HG03039 (cell line): ENCODE measurements at regions not wholly inside any gene's neighbourhood (a gene's known extent, or its start where the extent isn't known, plus 50 kb on each side); places are given as distances from the start of the nearest gene placed in this dataset.
"Not testable (repeated sequence)": the region's sequence is repeated elsewhere in the genome, so short reads cannot be mapped to it uniquely, and the experiment has no call there.

ENCODE experiments used
- ATAC-seq: cut with Tn5 transposase; IDR thresholded peaks from one replicate; pipeline ENCODE4 v1.9.1; 2021; ENCODE audit warnings: mild to moderate bottlenecking, moderate library complexity; ENCODE audit not compliant: unreplicated experiment

GRCh38 chr3:144023543-144023942, 51.9 kb downstream of the DIPK2A start:
- not testable (repeated sequence) for ATAC-seq

- peak; percentile 89 for ATAC-seq
Measured at GRCh38 chr3:144028798-144029411, 57.3 kb downstream of the DIPK2A start.

- no peak for ATAC-seq
Measured at GRCh38 chr3:144029769-144030168, 58.1 kb downstream of the DIPK2A start.

DNA sequence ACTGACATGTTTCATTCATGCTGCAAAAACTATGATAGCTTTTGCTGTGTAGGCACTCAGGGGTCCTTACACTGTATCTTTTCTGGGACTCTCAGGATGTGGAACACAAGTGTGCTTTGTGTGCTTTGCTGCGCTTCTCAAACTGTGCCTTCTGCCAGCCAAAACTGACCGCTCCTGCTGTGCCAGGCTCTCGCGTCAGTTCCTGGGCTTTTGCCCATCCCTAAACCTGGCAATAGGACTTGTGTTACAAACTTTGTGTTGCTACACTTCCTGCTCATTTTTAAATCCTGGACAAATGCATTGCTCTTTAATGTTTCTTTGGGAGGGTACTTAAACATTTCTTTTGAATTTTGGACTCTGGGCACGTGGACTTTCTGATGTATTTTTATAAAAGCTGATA, 60.3 kb downstream of the DIPK2A start:
- no peak for ATAC-seq

- peak; percentile 65 for ATAC-seq
Measured at GRCh38 chr3:144032531-144033239, 61.1 kb downstream of the DIPK2A start.

DNA sequence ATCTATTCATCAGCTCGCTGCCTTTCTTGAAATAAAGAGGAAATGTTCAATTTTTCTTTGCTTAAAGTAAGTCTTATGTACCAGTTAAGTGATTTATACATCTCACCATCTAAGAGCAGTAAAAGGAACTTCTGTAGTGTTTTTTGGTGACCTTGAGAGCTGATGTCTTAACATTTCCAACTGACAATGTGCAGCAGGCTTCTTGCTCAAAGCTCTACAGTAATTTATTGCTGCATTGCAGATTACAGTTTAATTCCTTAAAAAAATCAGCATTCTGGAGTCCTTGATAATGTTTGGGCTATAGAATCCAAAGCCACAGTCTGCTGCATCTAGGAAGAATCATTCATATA, 61.6 kb downstream of the DIPK2A start:
- no peak for ATAC-seq

- ATAC-seq: no peak
Measured at GRCh38 chr3:144033863-144034262, 62.2 kb downstream of the DIPK2A start.

DNA sequence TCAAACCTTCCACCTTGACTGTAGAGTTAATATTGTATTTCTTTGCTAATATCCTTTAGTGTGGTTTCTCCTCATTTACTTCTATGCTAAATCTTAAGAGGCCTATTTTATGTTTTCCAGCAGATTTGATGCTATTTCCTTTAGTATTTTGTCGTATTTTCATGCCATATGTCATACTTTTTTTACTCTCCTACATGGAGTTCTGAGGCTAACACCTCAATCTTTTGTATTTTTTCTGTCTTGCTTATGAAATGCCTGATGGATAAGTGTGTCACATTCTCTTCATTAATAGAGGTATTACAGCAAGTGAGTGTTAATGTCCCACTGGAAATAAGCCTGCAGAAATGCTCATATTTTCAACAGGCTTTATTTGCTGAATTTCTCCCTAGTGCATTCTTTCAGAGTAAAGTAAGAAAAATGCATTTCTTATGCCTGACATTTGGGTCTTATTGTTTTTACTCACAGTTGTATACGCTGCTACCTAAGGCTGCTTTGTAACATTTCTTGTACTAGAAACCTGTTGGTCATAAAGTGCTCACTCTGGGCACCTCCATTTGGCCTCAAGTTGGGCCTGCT, 63.2 kb downstream of the DIPK2A start:
- ATAC-seq: no peak

- ATAC-seq: no peak
Measured at GRCh38 chr3:144036498-144036897, 64.9 kb downstream of the DIPK2A start.

DNA sequence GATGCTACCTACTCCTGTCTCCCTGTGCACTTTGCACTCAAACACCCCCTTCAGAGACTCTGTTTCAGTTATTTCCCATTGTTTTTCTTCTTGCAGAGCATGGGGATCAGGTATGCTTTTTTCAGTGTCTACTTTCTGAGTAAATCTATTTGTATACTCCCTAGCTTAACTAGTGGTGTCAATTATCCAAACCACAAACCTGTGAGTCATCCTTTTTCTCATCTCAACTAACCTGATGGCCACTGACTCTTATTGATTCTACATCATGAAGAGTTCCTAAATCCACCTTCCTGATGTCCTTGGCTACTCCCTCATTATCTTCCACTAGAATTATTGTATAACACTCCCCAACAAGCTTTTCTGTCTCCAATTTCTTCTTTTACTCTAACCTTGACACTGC, 68.0 kb downstream of the DIPK2A start:
- no peak for ATAC-seq

- no peak for ATAC-seq
Measured at GRCh38 chr3:144041960-144042556, 70.4 kb downstream of the DIPK2A start.

DNA sequence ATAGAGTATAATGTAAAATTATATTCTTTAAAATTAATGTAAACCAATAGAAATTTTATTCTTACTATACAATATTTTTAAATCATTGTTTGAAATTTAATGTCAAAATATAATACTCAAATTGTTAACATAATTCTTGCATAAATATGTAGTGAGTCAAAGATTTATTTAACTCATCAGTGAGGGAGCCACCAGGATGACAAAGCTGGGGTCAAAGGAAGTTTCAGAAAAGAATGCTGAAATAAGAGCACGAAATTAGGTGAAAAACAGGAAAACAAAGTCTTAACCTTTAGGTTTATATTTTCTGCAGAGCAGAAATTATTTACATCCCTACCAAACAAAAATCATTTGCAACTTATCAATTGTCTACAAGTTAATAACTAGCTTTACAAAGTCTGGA, 74.1 kb downstream of the DIPK2A start:
- ATAC-seq: no peak

- ATAC-seq: no peak
Measured at GRCh38 chr3:144049374-144049773, 77.8 kb downstream of the DIPK2A start.

DNA sequence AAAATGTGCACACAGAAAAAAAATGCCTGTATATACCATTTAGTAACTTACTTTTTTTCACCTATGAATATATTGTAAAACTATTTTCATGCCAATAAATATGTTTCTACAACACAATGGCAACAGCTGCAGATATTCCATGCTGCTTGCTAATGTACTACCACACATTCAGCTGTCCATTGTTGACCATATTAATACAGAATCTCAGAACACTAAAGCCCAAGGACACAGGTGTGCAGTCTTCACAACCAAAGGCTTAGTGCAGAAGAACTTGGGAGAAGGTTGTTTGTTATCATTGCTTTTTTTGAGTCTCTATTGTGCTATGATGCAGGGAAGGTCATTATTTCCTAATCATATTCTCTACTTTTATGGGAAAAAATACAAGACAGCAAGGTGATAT, 79.6 kb downstream of the DIPK2A start:
- ATAC-seq: no peak

- no peak for ATAC-seq
Measured at GRCh38 chr3:144052275-144052674, 80.7 kb downstream of the DIPK2A start.

- no peak for ATAC-seq
Measured at GRCh38 chr3:144053121-144053520, 81.5 kb downstream of the DIPK2A start.

DNA sequence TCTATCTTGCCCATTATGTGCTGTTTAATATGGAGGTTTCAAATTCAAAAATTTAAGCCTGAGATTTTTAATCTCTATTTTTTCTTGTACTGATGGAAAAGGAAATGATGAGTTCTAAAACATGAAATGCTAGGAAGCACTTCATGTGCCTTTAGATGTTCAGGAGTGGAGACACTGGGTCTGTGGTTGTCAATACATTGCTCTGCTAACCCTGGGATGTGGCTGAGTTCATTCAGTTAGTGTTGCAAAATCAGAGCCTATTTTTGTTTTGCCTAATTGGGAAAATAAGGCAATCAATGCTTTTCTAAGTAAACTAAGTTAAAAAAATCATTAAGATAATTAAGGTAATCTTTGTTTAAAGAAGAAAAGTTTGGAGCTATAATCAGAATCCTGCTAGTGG, 83.1 kb downstream of the DIPK2A start:
- ATAC-seq: no peak

DNA sequence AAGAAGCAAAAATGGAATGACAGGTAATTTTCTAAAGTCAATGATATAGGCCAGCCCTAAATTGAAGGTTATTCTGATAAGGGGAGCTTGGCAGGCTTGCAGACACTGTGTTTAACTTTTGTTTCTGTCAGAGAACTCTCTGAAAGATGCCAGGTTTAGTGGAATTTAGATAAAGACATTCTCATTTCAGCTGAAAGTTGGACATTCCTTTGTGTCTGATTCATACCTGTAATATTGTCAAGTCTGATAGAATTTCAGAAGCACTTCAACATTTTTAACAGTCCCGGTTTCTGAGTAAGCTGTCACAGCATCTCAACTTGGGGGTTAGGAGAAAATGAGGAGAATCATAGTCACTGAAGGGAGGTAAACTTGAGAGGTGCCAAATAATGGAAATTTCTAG, 84.0 kb downstream of the DIPK2A start:
- ATAC-seq: no peak

DNA sequence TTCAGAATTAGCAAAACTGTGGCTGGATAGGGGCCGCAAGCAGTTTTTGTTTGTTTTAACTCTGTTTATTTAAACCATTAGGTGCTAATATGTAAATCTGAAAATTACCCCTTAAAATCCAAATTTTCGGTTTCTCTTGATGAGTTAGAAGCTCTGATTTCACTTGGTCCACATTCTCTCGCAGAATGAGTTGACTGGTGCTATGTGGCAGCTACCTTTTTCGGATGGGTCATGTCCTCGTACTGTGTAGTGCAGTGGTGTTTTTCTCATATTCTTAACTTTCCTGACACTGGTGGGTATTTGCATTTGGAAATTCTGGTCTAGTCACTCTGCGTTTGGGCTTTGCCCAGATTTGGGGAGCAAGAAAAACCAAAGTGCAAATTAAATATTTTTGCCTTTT, 87.1 kb downstream of the DIPK2A start:
- ATAC-seq: no peak

- ATAC-seq: no peak
Measured at GRCh38 chr3:144059481-144059880, 87.9 kb downstream of the DIPK2A start.

- ATAC-seq: no peak
Measured at GRCh38 chr3:144060881-144061280, 89.3 kb downstream of the DIPK2A start.

- no peak for ATAC-seq
Measured at GRCh38 chr3:144063306-144063705, 91.7 kb downstream of the DIPK2A start.
